Loucy (cell line): ENCODE measurements at regions not wholly inside any gene's neighbourhood (a gene's known extent, or its start where the extent isn't known, plus 50 kb on each side); places are given as distances from the start of the nearest gene placed in this dataset.

ENCODE experiments used
- H2AFZ ChIP-seq: fragments of 200-600 bp; sonication (generic); 2 replicates; pipeline ENCODE4 v1.6.0; 2016; ENCODE audit warnings: antibody characterized with exemption, mild to moderate bottlenecking, low read length, moderate library complexity
- H3F3A ChIP-seq: fragments of 200-600 bp; 2 replicates; pipeline ENCODE4 v1.6.0; 2016; ENCODE audit warnings: antibody characterized with exemption, low read depth, mild to moderate bottlenecking
- H3K27me3 ChIP-seq: fragments of 200-600 bp; sonication (generic); 2 replicates; pipeline ENCODE4 v1.6.1; 2014; ENCODE audit warnings: low read length, mild to moderate bottlenecking; ENCODE audit not compliant: insufficient read depth, poor library complexity, severe bottlenecking
- H3K36me3 ChIP-seq: fragments of 200-600 bp; sonication (generic); 2 replicates; pipeline ENCODE4 v1.6.1; 2016; ENCODE audit warnings: low read length; ENCODE audit not compliant: insufficient read depth
- H3K4me1 ChIP-seq: fragments of 200-600 bp; sonication (generic); 2 replicates; pipeline ENCODE4 v1.5.1; 2014; ENCODE audit warnings: low read length, mild to moderate bottlenecking; ENCODE audit not compliant: insufficient read depth, poor library complexity, severe bottlenecking
- H3K4me2 ChIP-seq: fragments of 200-600 bp; sonication (generic); 2 replicates; pipeline ENCODE4 v1.6.0; 2014; ENCODE audit warnings: antibody characterized with exemption, low read length, low read depth, mild to moderate bottlenecking; ENCODE audit not compliant: poor library complexity, severe bottlenecking
- H3K4me3 ChIP-seq: fragments of 200-600 bp; sonication (generic); 2 replicates; pipeline ENCODE4 v1.5.1; 2014; ENCODE audit warnings: low read length, mild to moderate bottlenecking, mixed read lengths; ENCODE audit not compliant: poor library complexity, severe bottlenecking
- H3K79me2 ChIP-seq: fragments of 200-600 bp; sonication (generic); 2 replicates; pipeline ENCODE4 v1.6.1; 2014; ENCODE audit warnings: low read length; ENCODE audit not compliant: insufficient read depth
- H3K9ac ChIP-seq: fragments of 200-600 bp; sonication (generic); 2 replicates; pipeline ENCODE4 v1.6.0; 2014; ENCODE audit warnings: mild to moderate bottlenecking, low read depth, low read length, moderate library complexity; ENCODE audit not compliant: poor library complexity, severe bottlenecking
- H3K9me2 ChIP-seq: fragments of 200-600 bp; sonication (generic); replicated peaks from 2 replicates; pipeline ENCODE4 v1.6.1; 2016; ENCODE audit warnings: low read depth, low read length, mixed read lengths
- H3K9me3 ChIP-seq: fragments of 200-600 bp; sonication (generic); 2 replicates; pipeline ENCODE4 v1.6.1; 2014; ENCODE audit warnings: mild to moderate bottlenecking, antibody characterized with exemption, low read length, low read depth; ENCODE audit not compliant: insufficient read depth
- H4K20me1 ChIP-seq: fragments of 200-600 bp; sonication (generic); 2 replicates; pipeline ENCODE4 v1.6.0; 2014; ENCODE audit warnings: antibody characterized with exemption, low read length, mild to moderate bottlenecking; ENCODE audit not compliant: insufficient read depth, poor library complexity, severe bottlenecking
- EZH2phosphoT487 ChIP-seq: fragments of 200-600 bp; IDR thresholded peaks from 2 replicates; pipeline ENCODE4 v1.6.1; 2018; ENCODE audit warnings: antibody characterized with exemption, mild to moderate bottlenecking, moderate library complexity, borderline replicate concordance
- TF ChIP-seq, protein P1 (sequence below): fragments of 200-600 bp; sonication (generic); conservative IDR thresholded peaks from 2 replicates; pipeline ENCODE4 v1.5.1; 2014; ENCODE audit warnings: mild to moderate bottlenecking, antibody characterized with exemption, low read length

DNA sequence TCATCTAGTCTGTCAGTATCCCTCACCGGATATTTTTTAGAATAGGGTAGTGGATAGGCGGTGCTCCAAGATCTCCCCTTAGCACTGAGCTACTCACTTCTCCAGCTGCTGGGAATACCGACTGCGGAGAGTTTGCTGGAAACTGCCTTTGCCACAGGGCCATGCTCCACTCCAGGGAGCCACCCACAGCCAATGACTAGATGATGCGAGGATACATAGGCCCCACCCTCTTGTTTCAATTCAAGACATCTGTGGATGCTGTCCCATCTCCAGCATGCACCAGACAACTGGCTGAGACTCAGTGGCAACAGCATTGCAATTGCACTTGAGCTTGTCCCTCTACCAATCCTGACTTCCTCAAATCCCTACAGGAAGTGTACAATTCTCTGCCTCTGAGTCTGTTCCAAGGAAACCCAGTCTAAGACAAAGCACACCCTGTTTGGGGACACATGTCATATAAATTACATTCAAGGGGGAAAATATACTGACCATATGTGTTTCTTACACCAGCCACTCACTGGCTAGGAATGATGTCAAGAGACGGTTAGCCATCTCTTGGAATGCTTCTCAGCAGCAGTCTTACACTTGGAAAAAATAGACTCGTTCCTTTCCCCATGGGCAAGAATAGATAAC is 312.6 kb upstream of the KIF2A start:
- no peak overlapping the region for H2AFZ ChIP-seq
- TF ChIP-seq, protein P1, sequence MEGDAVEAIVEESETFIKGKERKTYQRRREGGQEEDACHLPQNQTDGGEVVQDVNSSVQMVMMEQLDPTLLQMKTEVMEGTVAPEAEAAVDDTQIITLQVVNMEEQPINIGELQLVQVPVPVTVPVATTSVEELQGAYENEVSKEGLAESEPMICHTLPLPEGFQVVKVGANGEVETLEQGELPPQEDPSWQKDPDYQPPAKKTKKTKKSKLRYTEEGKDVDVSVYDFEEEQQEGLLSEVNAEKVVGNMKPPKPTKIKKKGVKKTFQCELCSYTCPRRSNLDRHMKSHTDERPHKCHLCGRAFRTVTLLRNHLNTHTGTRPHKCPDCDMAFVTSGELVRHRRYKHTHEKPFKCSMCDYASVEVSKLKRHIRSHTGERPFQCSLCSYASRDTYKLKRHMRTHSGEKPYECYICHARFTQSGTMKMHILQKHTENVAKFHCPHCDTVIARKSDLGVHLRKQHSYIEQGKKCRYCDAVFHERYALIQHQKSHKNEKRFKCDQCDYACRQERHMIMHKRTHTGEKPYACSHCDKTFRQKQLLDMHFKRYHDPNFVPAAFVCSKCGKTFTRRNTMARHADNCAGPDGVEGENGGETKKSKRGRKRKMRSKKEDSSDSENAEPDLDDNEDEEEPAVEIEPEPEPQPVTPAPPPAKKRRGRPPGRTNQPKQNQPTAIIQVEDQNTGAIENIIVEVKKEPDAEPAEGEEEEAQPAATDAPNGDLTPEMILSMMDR = no peak
- TF ChIP-seq EZH2phosphoT487 = no peak
- H3K9ac ChIP-seq = no peak overlapping the region
- no peaks in the 10 kb centered on the region for H4K20me1 ChIP-seq
- no peaks in the 10 kb centered on the region for H3K4me1 ChIP-seq
- no peaks in the 10 kb centered on the region for H3K27me3 ChIP-seq
- H3K36me3 ChIP-seq = no peaks in the 10 kb centered on the region
- H3K4me2 ChIP-seq = no peak overlapping the region
- H3F3A ChIP-seq = no peaks in the 10 kb centered on the region
- no peaks in the 10 kb centered on the region; the same call in 1 of the 2 replicates for H3K9me2 ChIP-seq
- H3K79me2 ChIP-seq = no peaks in the 10 kb centered on the region
- no peaks in the 10 kb centered on the region for H3K9me3 ChIP-seq
- no peak overlapping the region for H3K4me3 ChIP-seq

DNA sequence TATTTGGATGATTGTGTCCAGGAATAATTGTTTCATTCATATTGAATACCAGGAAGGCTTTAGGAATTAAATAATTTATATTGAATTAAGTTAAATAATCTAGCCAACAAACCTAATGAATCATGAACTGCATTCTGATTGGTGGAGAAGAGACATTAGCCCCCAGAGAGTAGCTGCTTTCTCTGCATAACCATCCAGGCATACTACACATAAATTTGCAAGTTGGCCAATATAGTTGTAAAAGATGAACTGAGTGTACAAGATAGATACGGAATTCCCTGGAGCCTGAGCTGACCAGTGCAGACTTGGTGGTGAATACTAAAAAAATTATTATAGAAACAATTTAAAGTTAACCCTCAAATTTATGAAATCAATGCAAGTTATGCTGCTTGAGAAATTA is 311.8 kb upstream of the KIF2A start:
- Histone ChIP-seq H3K27me3 (no peaks in the 10 kb centered on the region), H3F3A (no peaks in the 10 kb centered on the region), H3K9ac (no peak overlapping the region), H3K79me2 (no peaks in the 10 kb centered on the region), H4K20me1 (no peaks in the 10 kb centered on the region), H3K9me2 (no peaks in the 10 kb centered on the region; the same call in 1 of the 2 replicates), H2AFZ (no peak overlapping the region), H3K36me3 (no peaks in the 10 kb centered on the region), H3K4me1 (no peaks in the 10 kb centered on the region), H3K4me2 (no peak overlapping the region), H3K9me3 (no peaks in the 10 kb centered on the region), H3K4me3 (no peak overlapping the region)
- TF ChIP-seq EZH2phosphoT487 = no peak
- TF ChIP-seq, protein P1 = no peak

DNA sequence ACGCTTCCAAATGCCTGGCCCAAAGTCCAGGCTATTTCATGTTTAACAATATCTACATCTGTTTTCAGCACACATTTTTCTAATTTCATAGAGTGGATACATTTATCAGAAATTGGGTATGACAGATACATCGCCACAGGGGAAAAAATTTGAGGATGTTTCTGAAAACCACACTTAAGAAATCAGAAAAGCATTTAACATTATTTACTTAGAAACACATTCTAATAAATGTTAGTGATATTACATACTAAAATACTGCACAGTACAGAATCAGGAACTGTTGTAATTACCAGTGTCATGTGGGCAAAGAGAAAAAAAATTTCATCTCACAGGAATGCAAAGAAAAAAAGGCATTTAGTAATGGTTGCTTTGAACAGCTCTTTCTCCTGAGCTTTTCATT is 310.5 kb upstream of the KIF2A start:
- Histone ChIP-seq H4K20me1 (no peaks in the 10 kb centered on the region), H3K4me1 (peaks cover 6% of the 10 kb centered on the region), H3K36me3 (no peaks in the 10 kb centered on the region), H3K4me2 (no peak overlapping the region), H3K79me2 (no peaks in the 10 kb centered on the region), H3K4me3 (no peak overlapping the region), H3K9ac (no peak overlapping the region), H3F3A (no peaks in the 10 kb centered on the region), H3K9me2 (no peaks in the 10 kb centered on the region; the same call in 1 of the 2 replicates), H3K27me3 (no peaks in the 10 kb centered on the region), H3K9me3 (no peaks in the 10 kb centered on the region), H2AFZ (no peak overlapping the region)
- TF ChIP-seq, protein P1 = no peak
- no peak for TF ChIP-seq EZH2phosphoT487
